SK-N-SH (cell line): ENCODE measurements at regions not wholly inside any gene's neighbourhood (a gene's known extent, or its start where the extent isn't known, plus 50 kb on each side); places are given as distances from the start of the nearest gene placed in this dataset.

Experiments
- EP300 ChIP-seq, 2 experiments: IDR thresholded peaks; 2 replicates each; pipeline versions ENCODE4 v1.4.0 to v1.6.1; 2012; ENCODE audit warnings: borderline replicate concordance in 1 of 2, low read depth in 1 of 2, low read length in 1 of 2
- GABPA ChIP-seq: IDR thresholded peaks from 2 replicates; pipeline ENCODE4 v1.4.0; 2012; ENCODE audit warnings: low read depth, mild to moderate bottlenecking
- SIN3A ChIP-seq: IDR thresholded peaks from 2 replicates; pipeline ENCODE4 v1.6.1; 2012; ENCODE audit warnings: low read depth, mild to moderate bottlenecking, low read length, moderate library complexity, borderline replicate concordance
- TF ChIP-seq, protein P1 (sequence below): fragments of 200-600 bp; sonication (generic); IDR thresholded peaks from 2 replicates; pipeline ENCODE4 v1.6.1; 2017; ENCODE audit warnings: antibody characterized with exemption, mild to moderate bottlenecking, moderate library complexity
- TF ChIP-seq, protein P2 (sequence below): IDR thresholded peaks from 2 replicates; pipeline ENCODE4 v1.4.0; 2012; ENCODE audit warnings: low read depth, borderline replicate concordance
- TF ChIP-seq, protein P3 (sequence below): IDR thresholded peaks from 2 replicates; pipeline ENCODE4; 2012
- TF ChIP-seq, protein P4 (sequence below): IDR thresholded peaks from 2 replicates; pipeline ENCODE4 v1.4.0; 2012; ENCODE audit warnings: low read depth

DNA sequence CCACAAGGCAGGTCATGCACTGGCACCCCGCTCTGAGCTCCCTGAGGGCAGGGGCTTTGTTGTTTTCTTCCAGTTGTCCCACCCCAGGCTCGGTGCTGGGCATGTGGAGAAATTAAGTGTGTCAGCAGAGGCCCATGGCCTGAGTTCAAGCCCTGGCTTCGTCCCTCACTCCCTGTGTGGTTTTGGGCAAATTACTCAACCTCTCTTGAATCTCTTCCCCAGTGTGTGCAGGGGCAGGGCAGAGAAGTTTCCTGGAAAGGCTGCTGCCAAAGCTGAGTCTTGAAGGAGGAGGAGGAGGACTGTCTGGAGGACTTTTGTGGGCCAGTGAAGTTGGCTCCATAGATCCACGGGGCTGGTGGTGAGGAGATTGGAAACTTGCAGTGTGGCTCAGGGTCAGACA, 138.1 kb upstream of the E2F8 start:
- TF ChIP-seq, protein P1, sequence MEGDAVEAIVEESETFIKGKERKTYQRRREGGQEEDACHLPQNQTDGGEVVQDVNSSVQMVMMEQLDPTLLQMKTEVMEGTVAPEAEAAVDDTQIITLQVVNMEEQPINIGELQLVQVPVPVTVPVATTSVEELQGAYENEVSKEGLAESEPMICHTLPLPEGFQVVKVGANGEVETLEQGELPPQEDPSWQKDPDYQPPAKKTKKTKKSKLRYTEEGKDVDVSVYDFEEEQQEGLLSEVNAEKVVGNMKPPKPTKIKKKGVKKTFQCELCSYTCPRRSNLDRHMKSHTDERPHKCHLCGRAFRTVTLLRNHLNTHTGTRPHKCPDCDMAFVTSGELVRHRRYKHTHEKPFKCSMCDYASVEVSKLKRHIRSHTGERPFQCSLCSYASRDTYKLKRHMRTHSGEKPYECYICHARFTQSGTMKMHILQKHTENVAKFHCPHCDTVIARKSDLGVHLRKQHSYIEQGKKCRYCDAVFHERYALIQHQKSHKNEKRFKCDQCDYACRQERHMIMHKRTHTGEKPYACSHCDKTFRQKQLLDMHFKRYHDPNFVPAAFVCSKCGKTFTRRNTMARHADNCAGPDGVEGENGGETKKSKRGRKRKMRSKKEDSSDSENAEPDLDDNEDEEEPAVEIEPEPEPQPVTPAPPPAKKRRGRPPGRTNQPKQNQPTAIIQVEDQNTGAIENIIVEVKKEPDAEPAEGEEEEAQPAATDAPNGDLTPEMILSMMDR, result no peak
- TF ChIP-seq, protein P2, sequence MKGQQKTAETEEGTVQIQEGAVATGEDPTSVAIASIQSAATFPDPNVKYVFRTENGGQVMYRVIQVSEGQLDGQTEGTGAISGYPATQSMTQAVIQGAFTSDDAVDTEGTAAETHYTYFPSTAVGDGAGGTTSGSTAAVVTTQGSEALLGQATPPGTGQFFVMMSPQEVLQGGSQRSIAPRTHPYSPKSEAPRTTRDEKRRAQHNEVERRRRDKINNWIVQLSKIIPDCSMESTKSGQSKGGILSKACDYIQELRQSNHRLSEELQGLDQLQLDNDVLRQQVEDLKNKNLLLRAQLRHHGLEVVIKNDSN, result no peak
- TF ChIP-seq SIN3A (no peak), EP300 (IDR thresholded peaks at IDR 0.05; ENCODE audit: borderline replicate concordance in 1 of 2, low read depth in 1 of 2, low read length in 1 of 2) (no peak), GABPA (no peak)
- TF ChIP-seq, protein P3, sequence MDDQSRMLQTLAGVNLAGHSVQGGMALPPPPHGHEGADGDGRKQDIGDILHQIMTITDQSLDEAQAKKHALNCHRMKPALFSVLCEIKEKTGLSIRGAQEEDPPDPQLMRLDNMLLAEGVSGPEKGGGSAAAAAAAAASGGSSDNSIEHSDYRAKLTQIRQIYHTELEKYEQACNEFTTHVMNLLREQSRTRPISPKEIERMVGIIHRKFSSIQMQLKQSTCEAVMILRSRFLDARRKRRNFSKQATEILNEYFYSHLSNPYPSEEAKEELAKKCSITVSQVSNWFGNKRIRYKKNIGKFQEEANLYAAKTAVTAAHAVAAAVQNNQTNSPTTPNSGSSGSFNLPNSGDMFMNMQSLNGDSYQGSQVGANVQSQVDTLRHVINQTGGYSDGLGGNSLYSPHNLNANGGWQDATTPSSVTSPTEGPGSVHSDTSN, result no peak
- TF ChIP-seq, protein P4, sequence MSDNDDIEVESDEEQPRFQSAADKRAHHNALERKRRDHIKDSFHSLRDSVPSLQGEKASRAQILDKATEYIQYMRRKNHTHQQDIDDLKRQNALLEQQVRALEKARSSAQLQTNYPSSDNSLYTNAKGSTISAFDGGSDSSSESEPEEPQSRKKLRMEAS, result no peak
